SK-N-SH (cell line): ENCODE measurements at regions not wholly inside any gene's neighbourhood (a gene's known extent, or its start where the extent isn't known, plus 50 kb on each side); places are given as distances from the start of the nearest gene placed in this dataset.

Source experiments
- CTCF ChIA-PET: fragments of 300-600, 350-600 bp; formaldehyde crosslinking; extraction: SDS; loops from one replicate; lab custom pipeline; 2021; lab: Yijun Ruan, JAX
- POLR2A ChIA-PET: fragments of 350-600 bp; sonication (Branson Sonifier 250); formaldehyde crosslinking; extraction: SDS; loops from one replicate; lab custom pipeline; 2020; ENCODE audit warnings: antibody characterized with exemption, inconsistent platforms; lab: Yijun Ruan, JAX
- DNase-seq: peaks from one replicate; pipeline ENCODE4 v3.0.0; 2012
- H2AFZ ChIP-seq: fragments of 200-600 bp; sonication (generic); 2 replicates; pipeline ENCODE4 v1.8.1; 2016; ENCODE audit warnings: antibody characterized with exemption, mild to moderate bottlenecking, low read depth
- H3F3A ChIP-seq: fragments of 200-600 bp; sonication (generic); replicated peaks from 2 replicates; pipeline ENCODE3; 2016; ENCODE audit warnings: antibody characterized with exemption, mild to moderate bottlenecking; ENCODE audit not compliant: insufficient read depth
- H3K27ac ChIP-seq, 2 experiments: fragments of 200-500 bp in 1 of 2; fragments of 200-600 bp in 1 of 2; sonication (Bioruptor generic) in 1 of 2; sonication (generic), shearing (Covaris generic) in 1 of 2; 2 replicates each; pipeline versions ENCODE4 v1.5.1 to v1.6.1; 2014 to 2016; ENCODE audit warnings: low read depth in 2 of 2, inconsistent platforms in 1 of 2, low read length in 1 of 2, mild to moderate bottlenecking in 1 of 2, mixed read lengths in 1 of 2
- H3K27me3 ChIP-seq: fragments of 200-600 bp; sonication (generic), shearing (Covaris generic); 2 replicates; pipeline ENCODE4 v1.6.1; 2016; ENCODE audit warnings: mixed run types; ENCODE audit not compliant: insufficient read depth
- H3K36me3 ChIP-seq, 2 experiments: fragments of 200-500 bp in 1 of 2; fragments of 200-600 bp in 1 of 2; sonication (Bioruptor generic) in 1 of 2; sonication (generic) in 1 of 2; replicated peaks in 1 of 2; 2 replicates each; pipeline versions ENCODE3 to v1.5.1; 2014 to 2016; ENCODE audit warnings: low read length in 1 of 2, mild to moderate bottlenecking in 1 of 2; ENCODE audit not compliant: insufficient read depth in 2 of 2, control insufficient read depth in 1 of 2
- H3K4me1 ChIP-seq, 2 experiments: fragments of 200-500 bp in 1 of 2; fragments of 200-600 bp in 1 of 2; sonication (Bioruptor generic) in 1 of 2; sonication (generic), shearing (Covaris generic) in 1 of 2; 2 replicates each; pipeline versions ENCODE4 v1.5.1 to v1.6.1; 2014 to 2016; ENCODE audit warnings: low read depth in 1 of 2, low read length in 1 of 2, mixed run types in 1 of 2; ENCODE audit not compliant: insufficient read depth in 2 of 2, control insufficient read depth in 1 of 2
- H3K4me2 ChIP-seq: fragments of 200-600 bp; sonication (generic), shearing (Covaris generic); 2 replicates; pipeline ENCODE4 v1.6.1; 2017; ENCODE audit warnings: mixed run types
- H3K4me3 ChIP-seq, 2 experiments: fragments of 200-500 bp in 1 of 2; fragments of 200-600 bp in 1 of 2; sonication (Bioruptor generic) in 1 of 2; sonication (generic), shearing (Covaris generic) in 1 of 2; 2 replicates each; pipeline versions ENCODE4 v1.5.1 to v1.8.1; 2014 to 2016; ENCODE audit warnings: low read depth in 2 of 2, inconsistent platforms in 1 of 2, low read length in 1 of 2, mild to moderate bottlenecking in 1 of 2, mixed read lengths in 1 of 2, moderate library complexity in 1 of 2
- H3K79me2 ChIP-seq: fragments of 200-600 bp; sonication (generic); 2 replicates; pipeline ENCODE4 v1.8.1; 2017; ENCODE audit warnings: mild to moderate bottlenecking; ENCODE audit not compliant: insufficient read depth
- H3K9ac ChIP-seq: fragments of 200-600 bp; sonication (generic); 2 replicates; pipeline ENCODE4 v1.6.1; 2017; ENCODE audit warnings: mixed run types
- H3K9me2 ChIP-seq: fragments of 200-600 bp; sonication (generic); 2 replicates; pipeline ENCODE4 v1.6.1; 2017; ENCODE audit warnings: mixed run types
- H3K9me3 ChIP-seq: fragments of 200-600 bp; sonication (generic); 2 replicates; pipeline ENCODE4 v1.6.1; 2017; ENCODE audit warnings: mixed run types, mild to moderate bottlenecking, moderate library complexity
- H4K20me1 ChIP-seq: fragments of 200-600 bp; sonication (generic); 2 replicates; pipeline ENCODE4 v1.6.1; 2017; ENCODE audit warnings: mild to moderate bottlenecking, mixed run types; ENCODE audit not compliant: insufficient read depth
- CHD2 ChIP-seq: fragments of 150-350 bp; IDR thresholded peaks from 2 replicates; pipeline ENCODE4 v1.6.1; 2018; ENCODE audit warnings: low read length; ENCODE audit not compliant: partially characterized antibody
- ELF1 ChIP-seq: IDR thresholded peaks from 2 replicates; pipeline ENCODE4 v1.4.0; 2012
- EP300 ChIP-seq, 2 experiments: IDR thresholded peaks; 2 replicates each; pipeline versions ENCODE4 v1.4.0 to v1.6.1; 2012; ENCODE audit warnings: borderline replicate concordance in 1 of 2, low read depth in 1 of 2, low read length in 1 of 2
- EZH2phosphoT487 ChIP-seq: fragments of 200-600 bp; sonication (generic); IDR thresholded peaks from 2 replicates; pipeline ENCODE4 v1.6.1; 2017; ENCODE audit warnings: low read depth, mixed run types, mild to moderate bottlenecking, antibody characterized with exemption, moderate library complexity, borderline replicate concordance
- FOSL2 ChIP-seq: IDR thresholded peaks from 2 replicates; pipeline ENCODE4 v1.4.0; 2012; ENCODE audit warnings: low read depth, mild to moderate bottlenecking, moderate library complexity, borderline replicate concordance
- FOXM1 ChIP-seq: IDR thresholded peaks from 2 replicates; pipeline ENCODE4 v1.4.0; 2012; ENCODE audit warnings: low read depth, mild to moderate bottlenecking
- GABPA ChIP-seq: IDR thresholded peaks from 2 replicates; pipeline ENCODE4 v1.4.0; 2012; ENCODE audit warnings: low read depth, mild to moderate bottlenecking
- GATA2 ChIP-seq: sonication (generic); formaldehyde crosslinking; IDR thresholded peaks from 2 replicates; pipeline ENCODE4 v1.5.0; 2020; ENCODE audit warnings: mild to moderate bottlenecking, missing genetic modification reagents
- JUND ChIP-seq: IDR thresholded peaks from 2 replicates; pipeline ENCODE4 v1.4.0; 2012
- MEF2A ChIP-seq: IDR thresholded peaks from 2 replicates; pipeline ENCODE4 v1.4.0; 2012; ENCODE audit warnings: low read depth, borderline replicate concordance
- MXI1 ChIP-seq: IDR thresholded peaks from 2 replicates; pipeline ENCODE4 v1.6.1; 2012; ENCODE audit warnings: mild to moderate bottlenecking, low read depth, low read length, improper control_type of control experiment
- NFIC ChIP-seq: IDR thresholded peaks from 2 replicates; pipeline ENCODE4 v1.4.0; 2012; ENCODE audit warnings: borderline replicate concordance
- NRF1 ChIP-seq: IDR thresholded peaks from 2 replicates; pipeline ENCODE4 v1.6.1; 2012; ENCODE audit warnings: low read depth, mild to moderate bottlenecking, low read length
- RAD21 ChIP-seq: IDR thresholded peaks from 2 replicates; pipeline ENCODE4 v1.6.1; 2012; ENCODE audit warnings: mild to moderate bottlenecking, low read length
- RFX5 ChIP-seq: IDR thresholded peaks from 2 replicates; pipeline ENCODE4 v1.6.1; 2012; ENCODE audit warnings: mild to moderate bottlenecking, improper control_type of control experiment, low read length
- SIN3A ChIP-seq: IDR thresholded peaks from 2 replicates; pipeline ENCODE4 v1.6.1; 2012; ENCODE audit warnings: low read depth, mild to moderate bottlenecking, low read length, moderate library complexity, borderline replicate concordance
- SMC3 ChIP-seq: IDR thresholded peaks from 2 replicates; pipeline ENCODE4 v1.6.1; 2012; ENCODE audit warnings: low read depth, low read length, improper control_type of control experiment
- TAF1 ChIP-seq: IDR thresholded peaks from 2 replicates; pipeline ENCODE4 v1.6.1; 2012; ENCODE audit warnings: low read depth, mild to moderate bottlenecking, low read length, moderate library complexity, borderline replicate concordance
- WGBS: methylation state at CpG from one replicate; pipeline ENCODE4 v1.1.6; 2017; ENCODE audit warnings: low lambda C conversion rate; 5-methylcytosine and 5-hydroxymethylcytosine counted together
- TF ChIP-seq, protein P1 (sequence below): IDR thresholded peaks from 2 replicates; pipeline ENCODE4 v1.4.0; 2012; ENCODE audit warnings: low read depth
- TF ChIP-seq, protein P2 (sequence below): IDR thresholded peaks from 2 replicates; pipeline ENCODE4 v1.4.0; 2012; ENCODE audit warnings: low read depth, borderline replicate concordance
- TF ChIP-seq, protein P3 (sequence below): fragments of 150-350 bp; IDR thresholded peaks from 2 replicates; pipeline ENCODE4 v1.6.1; 2016; ENCODE audit warnings: mild to moderate bottlenecking, low read depth, low read length
- TF ChIP-seq, protein P4 (sequence below): fragments of 150-350 bp; IDR thresholded peaks from 2 replicates; pipeline ENCODE4 v1.6.1; 2017; ENCODE audit warnings: antibody characterized with exemption, low read length, low read depth, borderline replicate concordance
- TF ChIP-seq, protein P5 (sequence below): IDR thresholded peaks from 2 replicates; pipeline ENCODE4; 2012
- TF ChIP-seq, protein P6 (sequence below): fragments of 200-600 bp; sonication (generic); IDR thresholded peaks from 2 replicates; pipeline ENCODE4 v1.6.1; 2017; ENCODE audit warnings: antibody characterized with exemption, mild to moderate bottlenecking, moderate library complexity

DNA sequence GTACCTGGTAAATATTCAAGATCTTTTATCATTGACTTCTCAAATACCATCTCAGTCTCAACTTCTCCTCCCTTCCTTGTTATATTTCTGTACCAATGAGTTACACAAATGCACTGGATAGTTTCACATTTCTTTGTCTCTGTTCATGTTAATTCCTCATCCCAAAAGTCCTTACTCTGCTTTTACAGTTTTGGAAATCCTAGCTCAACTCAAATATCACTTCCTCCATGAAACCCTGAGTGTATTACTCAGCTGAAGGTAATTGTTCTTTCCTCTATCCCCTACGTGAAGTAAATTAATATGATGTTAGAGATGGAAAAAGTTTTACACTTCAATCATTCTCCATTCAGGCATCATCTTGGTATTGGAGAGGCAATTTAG lies 241.5 kb downstream of the TLE4 start:
- Histone ChIP-seq H3K27me3 (no peaks in the 10 kb centered on the region), H3K4me1 (peaks cover 0 to 18% of the 10 kb centered on the region in 2 experiments; a peak in 3 of 4 replicates), H3F3A (peaks cover 5% of the 10 kb centered on the region), H3K9me2 (no peaks in the 10 kb centered on the region), H3K27ac (no peak overlapping the region), H3K4me2 (no peak overlapping the region), H3K9ac (no peak overlapping the region), H4K20me1 (no peaks in the 10 kb centered on the region), H3K9me3 (no peaks in the 10 kb centered on the region), H3K4me3 (no peak overlapping the region), H2AFZ (no peak overlapping the region), H3K36me3 (no peaks in the 10 kb centered on the region), H3K79me2 (no peaks in the 10 kb centered on the region)
- ChIA-PET CTCF (no interaction called here), POLR2A (no interaction called here)
- 60% methylated on average over 1 of the region's 1 CpG for WGBS
- no peak for DNase-seq
- TF ChIP-seq EP300 (IDR thresholded peaks at IDR 0.05; ENCODE audit: borderline replicate concordance in 1 of 2, low read depth in 1 of 2, low read length in 1 of 2) (no peak), GABPA (no peak), CHD2 (no peak), NFIC (no peak)
- TF ChIP-seq, protein P1, sequence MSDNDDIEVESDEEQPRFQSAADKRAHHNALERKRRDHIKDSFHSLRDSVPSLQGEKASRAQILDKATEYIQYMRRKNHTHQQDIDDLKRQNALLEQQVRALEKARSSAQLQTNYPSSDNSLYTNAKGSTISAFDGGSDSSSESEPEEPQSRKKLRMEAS = no peak

DNA sequence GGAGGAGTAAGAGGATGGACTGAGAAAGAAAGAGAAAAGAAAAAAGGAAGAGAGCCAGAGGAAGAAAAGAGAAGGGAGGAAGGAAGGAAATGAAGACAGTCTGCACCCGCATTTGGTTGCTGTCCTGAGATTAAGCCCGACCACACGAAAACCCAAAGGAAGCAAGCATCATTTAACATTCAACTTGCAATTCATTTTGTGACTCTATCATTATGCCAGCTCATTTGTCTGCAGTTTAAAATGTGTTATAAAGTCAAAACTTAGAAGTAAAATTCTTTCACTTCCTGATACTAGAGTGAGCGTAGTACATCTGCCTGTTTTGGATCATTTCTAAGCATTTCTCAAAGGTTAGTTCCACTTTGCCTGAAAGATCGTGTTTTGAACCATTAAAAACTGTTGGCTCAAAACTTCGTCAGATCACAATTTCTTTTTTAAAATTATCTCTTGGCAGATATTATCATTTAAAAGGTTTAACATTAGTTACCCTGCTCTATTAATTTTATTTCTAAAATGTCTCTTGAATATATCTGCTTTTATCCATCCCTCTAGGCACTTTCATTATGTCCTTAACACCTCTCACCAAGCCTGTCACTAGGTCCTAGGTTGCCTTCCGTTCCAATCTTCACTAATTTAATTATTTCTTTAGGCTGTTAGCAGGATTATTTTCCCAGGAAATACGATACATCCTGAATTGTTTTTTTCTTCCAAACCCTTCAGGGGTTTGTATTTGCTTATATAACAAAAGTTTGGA lies 240.9 kb downstream of the TLE4 start:
- WGBS = 79% methylated on average over 8 of the region's 8 CpGs
- no peaks in the 10 kb centered on the region for H3K79me2 ChIP-seq
- H3K27me3 ChIP-seq = no peaks in the 10 kb centered on the region
- peaks cover 5% of the 10 kb centered on the region for H3F3A ChIP-seq
- POLR2A ChIA-PET = no interaction called here
- no peak overlapping the region for H2AFZ ChIP-seq
- H3K27ac ChIP-seq = no peak overlapping the region
- no peak overlapping the region for H3K4me3 ChIP-seq
- peaks cover 0 to 18% of the 10 kb centered on the region in 2 experiments; a peak in 3 of 4 replicates for H3K4me1 ChIP-seq
- no peak for DNase-seq
- H3K9me3 ChIP-seq = no peaks in the 10 kb centered on the region
- H3K9me2 ChIP-seq = no peaks in the 10 kb centered on the region
- no peaks in the 10 kb centered on the region for H4K20me1 ChIP-seq
- H3K36me3 ChIP-seq = no peaks in the 10 kb centered on the region
- CTCF ChIA-PET = no interaction called here
- no peak overlapping the region for H3K4me2 ChIP-seq
- no peak overlapping the region for H3K9ac ChIP-seq
- TF ChIP-seq, protein P2, sequence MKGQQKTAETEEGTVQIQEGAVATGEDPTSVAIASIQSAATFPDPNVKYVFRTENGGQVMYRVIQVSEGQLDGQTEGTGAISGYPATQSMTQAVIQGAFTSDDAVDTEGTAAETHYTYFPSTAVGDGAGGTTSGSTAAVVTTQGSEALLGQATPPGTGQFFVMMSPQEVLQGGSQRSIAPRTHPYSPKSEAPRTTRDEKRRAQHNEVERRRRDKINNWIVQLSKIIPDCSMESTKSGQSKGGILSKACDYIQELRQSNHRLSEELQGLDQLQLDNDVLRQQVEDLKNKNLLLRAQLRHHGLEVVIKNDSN = no peak
- no peak for TF ChIP-seq JUND
- TF ChIP-seq, protein P3, sequence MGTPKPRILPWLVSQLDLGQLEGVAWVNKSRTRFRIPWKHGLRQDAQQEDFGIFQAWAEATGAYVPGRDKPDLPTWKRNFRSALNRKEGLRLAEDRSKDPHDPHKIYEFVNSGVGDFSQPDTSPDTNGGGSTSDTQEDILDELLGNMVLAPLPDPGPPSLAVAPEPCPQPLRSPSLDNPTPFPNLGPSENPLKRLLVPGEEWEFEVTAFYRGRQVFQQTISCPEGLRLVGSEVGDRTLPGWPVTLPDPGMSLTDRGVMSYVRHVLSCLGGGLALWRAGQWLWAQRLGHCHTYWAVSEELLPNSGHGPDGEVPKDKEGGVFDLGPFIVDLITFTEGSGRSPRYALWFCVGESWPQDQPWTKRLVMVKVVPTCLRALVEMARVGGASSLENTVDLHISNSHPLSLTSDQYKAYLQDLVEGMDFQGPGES = no peak
- TF ChIP-seq FOXM1 = no peak
- TF ChIP-seq RFX5 = no peak
- TF ChIP-seq RAD21 = no peak
- no peak for TF ChIP-seq TAF1
- TF ChIP-seq ELF1 = no peak
- no peak for TF ChIP-seq GATA2 (CRISPR knock-in tag)
- TF ChIP-seq, protein P4, sequence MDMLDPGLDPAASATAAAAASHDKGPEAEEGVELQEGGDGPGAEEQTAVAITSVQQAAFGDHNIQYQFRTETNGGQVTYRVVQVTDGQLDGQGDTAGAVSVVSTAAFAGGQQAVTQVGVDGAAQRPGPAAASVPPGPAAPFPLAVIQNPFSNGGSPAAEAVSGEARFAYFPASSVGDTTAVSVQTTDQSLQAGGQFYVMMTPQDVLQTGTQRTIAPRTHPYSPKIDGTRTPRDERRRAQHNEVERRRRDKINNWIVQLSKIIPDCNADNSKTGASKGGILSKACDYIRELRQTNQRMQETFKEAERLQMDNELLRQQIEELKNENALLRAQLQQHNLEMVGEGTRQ = no peak
- TF ChIP-seq SIN3A = no peak
- no peak for TF ChIP-seq SMC3
- no peak for TF ChIP-seq NRF1
- TF ChIP-seq MXI1 = no peak
- no peak for TF ChIP-seq MEF2A
- TF ChIP-seq, protein P5, sequence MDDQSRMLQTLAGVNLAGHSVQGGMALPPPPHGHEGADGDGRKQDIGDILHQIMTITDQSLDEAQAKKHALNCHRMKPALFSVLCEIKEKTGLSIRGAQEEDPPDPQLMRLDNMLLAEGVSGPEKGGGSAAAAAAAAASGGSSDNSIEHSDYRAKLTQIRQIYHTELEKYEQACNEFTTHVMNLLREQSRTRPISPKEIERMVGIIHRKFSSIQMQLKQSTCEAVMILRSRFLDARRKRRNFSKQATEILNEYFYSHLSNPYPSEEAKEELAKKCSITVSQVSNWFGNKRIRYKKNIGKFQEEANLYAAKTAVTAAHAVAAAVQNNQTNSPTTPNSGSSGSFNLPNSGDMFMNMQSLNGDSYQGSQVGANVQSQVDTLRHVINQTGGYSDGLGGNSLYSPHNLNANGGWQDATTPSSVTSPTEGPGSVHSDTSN = no peak
- TF ChIP-seq, protein P6, sequence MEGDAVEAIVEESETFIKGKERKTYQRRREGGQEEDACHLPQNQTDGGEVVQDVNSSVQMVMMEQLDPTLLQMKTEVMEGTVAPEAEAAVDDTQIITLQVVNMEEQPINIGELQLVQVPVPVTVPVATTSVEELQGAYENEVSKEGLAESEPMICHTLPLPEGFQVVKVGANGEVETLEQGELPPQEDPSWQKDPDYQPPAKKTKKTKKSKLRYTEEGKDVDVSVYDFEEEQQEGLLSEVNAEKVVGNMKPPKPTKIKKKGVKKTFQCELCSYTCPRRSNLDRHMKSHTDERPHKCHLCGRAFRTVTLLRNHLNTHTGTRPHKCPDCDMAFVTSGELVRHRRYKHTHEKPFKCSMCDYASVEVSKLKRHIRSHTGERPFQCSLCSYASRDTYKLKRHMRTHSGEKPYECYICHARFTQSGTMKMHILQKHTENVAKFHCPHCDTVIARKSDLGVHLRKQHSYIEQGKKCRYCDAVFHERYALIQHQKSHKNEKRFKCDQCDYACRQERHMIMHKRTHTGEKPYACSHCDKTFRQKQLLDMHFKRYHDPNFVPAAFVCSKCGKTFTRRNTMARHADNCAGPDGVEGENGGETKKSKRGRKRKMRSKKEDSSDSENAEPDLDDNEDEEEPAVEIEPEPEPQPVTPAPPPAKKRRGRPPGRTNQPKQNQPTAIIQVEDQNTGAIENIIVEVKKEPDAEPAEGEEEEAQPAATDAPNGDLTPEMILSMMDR = no peak
- no peak for TF ChIP-seq EZH2phosphoT487
- TF ChIP-seq FOSL2 = no peak
